Stomach (tissue), 8 donors: ENCODE measurements at regions not wholly inside any gene's neighbourhood (a gene's known extent, or its start where the extent isn't known, plus 50 kb on each side); places are given as distances from the start of the nearest gene placed in this dataset.

ENCODE experiments used
- DNase-seq, 2 donors: peaks; one replicate each; pipeline versions ENCODE4 v3.0.0 to v3.0.0-alpha.2; 2013 to 2019
- H3K27ac ChIP-seq, 5 donors: fragments of 200-600 bp in 4 of 5; sonication (generic) in 4 of 5; one replicate each; pipeline ENCODE4 v1.5.1; 2013 to 2019; ENCODE audit warnings: mild to moderate bottlenecking in 1 of 5, moderate library complexity in 1 of 5
- H3K27me3 ChIP-seq, 3 donors: fragments of 200-600 bp; sonication (generic); one replicate each; pipeline ENCODE4 v1.5.1; 2017 to 2019; ENCODE audit warnings: mixed run types in 1 of 3
- H3K36me3 ChIP-seq, 4 donors: fragments of 200-600 bp; sonication (generic); 1 replicate in 3 of 4; 2 replicates in 1 of 4; pipeline ENCODE4 v1.5.1; 2016 to 2019
- H3K4me1 ChIP-seq, 4 donors: fragments of 200-600 bp; sonication (generic); one replicate each; pipeline ENCODE4 v1.5.1; 2016 to 2019
- H3K4me3 ChIP-seq, 4 donors: fragments of 200-600 bp; sonication (generic) in 3 of 4; one replicate each; pipeline ENCODE4 v1.5.1; 2016 to 2019; ENCODE audit warnings: mild to moderate bottlenecking in 1 of 4
- H3K9me3 ChIP-seq, 4 donors: fragments of 200-600 bp; sonication (generic); one replicate each; pipeline ENCODE4 v1.5.1; 2016 to 2019
- CTCF ChIP-seq, 7 experiments: fragments of 450-650 bp in 4 of 7; fragments of 200-600 bp in 3 of 7; sonication (generic) in 3 of 7; IDR thresholded peaks; one replicate each; pipeline ENCODE4 v1.5.1; 2016 to 2019; ENCODE audit warnings: antibody characterized with exemption in 7 of 7, control low read depth in 2 of 7, mild to moderate bottlenecking in 1 of 7
- EP300 ChIP-seq: sonication (generic); formaldehyde crosslinking; IDR thresholded peaks from one replicate; pipeline ENCODE4 v1.6.1; 2017; ENCODE audit warnings: antibody characterized with exemption
- POLR2A ChIP-seq, 4 donors: fragments of 450-650 bp; IDR thresholded peaks; one replicate each; pipeline ENCODE4 v1.6.1; 2016; ENCODE audit warnings: antibody characterized with exemption in 4 of 4, control low read depth in 2 of 4, mild to moderate bottlenecking in 1 of 4, moderate library complexity in 1 of 4
- POLR2AphosphoS5 ChIP-seq, 3 donors: sonication (generic); formaldehyde crosslinking; IDR thresholded peaks; one replicate each; pipeline ENCODE4 v1.6.1; 2016; ENCODE audit warnings: antibody characterized with exemption in 3 of 3
- WGBS, 5 donors: extraction: QIAGEN DNeasy Blood & Tissue Kit in 3 of 5; methylation state at CpG; one replicate each; pipeline versions ENCODE4 v1.1.5 to v1.1.7; 2013 to 2018; 5-methylcytosine and 5-hydroxymethylcytosine counted together
- intact Hi-C: fragments of 100-400 bp; cut with DNase I; formaldehyde crosslinking; loops from one replicate; pipeline ENCODE4 v1.15.1; 2023; ENCODE audit warnings: low total_unique reads
- donor health status: healthy with polysubstance abuse.
- donor health status: Bipolar disorder and iron deficiency.
- donor health status: healthy.

GRCh38 chr1:198942466-198942865, 303.6 kb downstream of the PTPRC start:
- H3K9me3 ChIP-seq: no peaks in the 10 kb centered on the region
- peaks cover 0 to 2% (median under 1%) of the 10 kb centered on the region in 4 donors for H3K4me1 ChIP-seq
- no peak for DNase-seq
- no peak overlapping the region for H3K4me3 ChIP-seq
- intact Hi-C loops: no loop called here
- no peak overlapping the region for H3K27ac ChIP-seq
- no peaks in the 10 kb centered on the region for H3K36me3 ChIP-seq
- H3K27me3 ChIP-seq: no peaks in the 10 kb centered on the region
- no peak for TF ChIP-seq POLR2AphosphoS5 (IDR thresholded peaks at IDR 0.05)
- no peak for TF ChIP-seq CTCF (IDR thresholded peaks at IDR 0.05)
- no peak for TF ChIP-seq EP300
- no peak for TF ChIP-seq POLR2A (IDR thresholded peaks at IDR 0.05)
- WGBS, 5 donors: 81 to 93% (median 88%) methylated on average over 4 of the region's 4 CpGs

GRCh38 chr1:198943484-198944187, 304.8 kb downstream of the PTPRC start:
- H3K36me3 ChIP-seq: no peaks in the 10 kb centered on the region
- no peaks in the 10 kb centered on the region for H3K9me3 ChIP-seq
- DNase-seq: no peak
- TF ChIP-seq EP300 (no peak), POLR2A (IDR thresholded peaks at IDR 0.05) (no peak), POLR2AphosphoS5 (IDR thresholded peaks at IDR 0.05) (no peak), CTCF (IDR thresholded peaks at IDR 0.05) (no peak)
- H3K27ac ChIP-seq: no peak overlapping the region
- no peak overlapping the region for H3K4me3 ChIP-seq
- 81 to 86% (median 85%) methylated on average over 3 of the region's 3 CpGs for WGBS, 5 donors
- no peaks in the 10 kb centered on the region for H3K4me1 ChIP-seq
- intact Hi-C loops: no loop called here
- no peaks in the 10 kb centered on the region for H3K27me3 ChIP-seq

GRCh38 chr1:198947456-198947855, 308.6 kb downstream of the PTPRC start:
- no peak for TF ChIP-seq EP300
- TF ChIP-seq POLR2AphosphoS5 (IDR thresholded peaks at IDR 0.05): no peak
- TF ChIP-seq POLR2A (IDR thresholded peaks at IDR 0.05): no peak
- TF ChIP-seq CTCF (IDR thresholded peaks at IDR 0.05): no peak
- Histone ChIP-seq H3K36me3 (no peaks in the 10 kb centered on the region), H3K27me3 (no peaks in the 10 kb centered on the region), H3K4me3 (no peak overlapping the region), H3K4me1 (no peaks in the 10 kb centered on the region), H3K9me3 (no peaks in the 10 kb centered on the region), H3K27ac (no peak overlapping the region)
- intact Hi-C loops: no loop called here
- DNase-seq: no peak
- WGBS, 5 donors: 33 to 47% (median 44%) methylated on average over 1 of the region's 1 CpG

GRCh38 chr1:198948895-198949659, 310.2 kb downstream of the PTPRC start:
- no peak for TF ChIP-seq EP300
- no peak for TF ChIP-seq POLR2A (IDR thresholded peaks at IDR 0.05)
- no peak for TF ChIP-seq CTCF (IDR thresholded peaks at IDR 0.05)
- no peak for TF ChIP-seq POLR2AphosphoS5 (IDR thresholded peaks at IDR 0.05)

More at GRCh38 chr1:198948895-198949659, 310.2 kb downstream of the PTPRC start:
- H3K27me3 ChIP-seq: no peaks in the 10 kb centered on the region
- H3K9me3 ChIP-seq: no peaks in the 10 kb centered on the region
- no peak overlapping the region for H3K4me3 ChIP-seq
- H3K27ac ChIP-seq: no peak overlapping the region
- intact Hi-C loops: no loop called here
- no peaks in the 10 kb centered on the region for H3K4me1 ChIP-seq
- H3K36me3 ChIP-seq: no peaks in the 10 kb centered on the region
- 95 to 98% (median 97%) methylated on average over 27 to 28 of the region's 28 CpGs for WGBS, 5 donors
- DNase-seq: no peak
